NCI-H748 (cell line): ENCODE measurements at regions not wholly inside any gene's neighbourhood (a gene's known extent, or its start where the extent isn't known, plus 50 kb on each side); places are given as distances from the start of the nearest gene placed in this dataset.
"Not testable (repeated sequence)": the region's sequence is repeated elsewhere in the genome, so short reads cannot be mapped to it uniquely, and the experiment has no call there.

Experiments
- DNase-seq: peaks from one replicate; lab custom pipeline; 2025; ENCODE audit not compliant: unreplicated experiment; lab: John Stamatoyannopoulos, UW

GRCh38 chr22:22756109-22756508, 111.7 kb downstream of the GGTLC2 start:
- DNase-seq: no peak

DNA sequence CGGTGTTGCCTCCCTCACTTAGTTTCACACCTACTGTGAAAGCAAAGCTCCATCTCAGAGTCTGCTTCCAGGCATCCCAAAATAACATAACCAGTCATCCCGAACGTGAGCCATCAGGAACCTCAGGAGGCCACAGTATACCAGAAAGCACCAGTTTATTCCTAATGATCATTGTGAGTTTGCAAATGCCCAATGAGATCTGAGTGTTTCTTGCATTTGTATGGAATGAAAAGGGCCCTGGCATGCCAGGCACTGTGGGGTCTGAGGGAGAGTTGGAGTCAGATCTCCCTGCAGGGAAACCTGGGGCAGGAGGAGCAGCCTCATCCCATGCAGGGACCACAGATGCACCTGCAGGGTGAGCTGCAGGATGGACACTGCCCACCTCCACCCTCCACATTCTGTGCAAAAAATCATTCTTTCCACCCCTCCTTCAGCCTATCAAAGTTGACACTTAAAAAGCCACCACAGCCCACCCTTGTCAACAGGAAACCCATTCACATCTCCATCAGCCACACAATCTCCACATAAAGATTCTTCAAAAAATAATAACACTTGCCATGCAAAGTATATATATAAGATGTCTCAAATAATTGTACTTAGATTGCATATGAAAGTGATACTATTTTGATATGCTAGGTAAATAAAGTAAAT, 112.3 kb downstream of the GGTLC2 start:
- not testable (repeated sequence) for DNase-seq

DNA sequence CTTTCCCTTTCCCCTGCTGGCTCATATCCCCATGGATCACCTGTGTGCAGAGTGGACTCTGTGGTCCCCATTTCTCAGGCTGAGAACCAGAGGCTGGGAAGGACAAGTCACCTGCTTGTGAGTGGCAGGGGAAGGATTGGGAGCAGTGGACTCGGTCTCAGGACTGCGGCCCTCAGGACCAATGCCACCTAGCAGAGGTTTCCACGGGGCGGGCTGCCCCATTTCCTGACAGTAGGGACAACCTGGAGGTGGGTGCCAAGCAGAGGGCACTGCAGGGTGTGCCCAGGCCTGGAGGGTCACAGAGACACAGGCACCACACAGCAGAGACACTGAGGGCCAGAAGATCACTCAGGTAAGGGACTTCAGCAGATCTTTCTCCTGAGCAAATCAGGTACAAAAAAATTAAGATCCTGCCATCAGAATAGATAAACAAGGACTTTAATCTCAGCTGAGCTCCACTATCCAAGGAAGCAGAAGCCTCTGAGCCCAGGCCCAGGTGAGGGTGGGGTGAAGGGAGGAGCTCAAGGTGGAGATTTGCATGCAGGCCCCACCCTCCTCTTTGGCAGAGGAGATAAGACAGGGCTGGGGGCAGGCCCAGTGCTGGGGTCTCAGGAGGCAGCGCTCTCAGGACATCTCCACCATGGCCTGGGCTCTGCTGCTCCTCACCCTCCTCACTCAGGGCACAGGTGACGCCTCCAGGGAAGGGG, 113.8 kb downstream of the GGTLC2 start:
- DNase-seq: not testable (repeated sequence)

DNA sequence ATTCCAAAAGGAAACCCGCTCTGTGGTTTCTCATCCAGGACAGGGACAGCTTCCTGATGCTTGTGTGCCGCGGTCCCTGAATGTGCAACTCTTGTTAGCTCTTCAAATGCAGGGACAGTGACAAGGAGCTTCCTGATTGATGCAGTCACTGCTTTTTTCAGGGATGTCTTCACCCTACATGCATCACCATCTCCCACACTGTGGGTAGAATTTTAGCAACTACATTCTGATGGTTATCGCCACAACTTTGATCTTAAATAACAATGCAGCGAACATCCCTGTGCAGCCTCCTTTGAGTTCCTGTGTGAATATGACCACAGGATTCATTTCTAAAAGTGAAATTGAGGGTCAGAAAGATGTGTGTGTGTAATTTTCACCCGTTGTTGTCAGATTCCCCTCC, 115.0 kb downstream of the GGTLC2 start:
- DNase-seq: no peak

DNA sequence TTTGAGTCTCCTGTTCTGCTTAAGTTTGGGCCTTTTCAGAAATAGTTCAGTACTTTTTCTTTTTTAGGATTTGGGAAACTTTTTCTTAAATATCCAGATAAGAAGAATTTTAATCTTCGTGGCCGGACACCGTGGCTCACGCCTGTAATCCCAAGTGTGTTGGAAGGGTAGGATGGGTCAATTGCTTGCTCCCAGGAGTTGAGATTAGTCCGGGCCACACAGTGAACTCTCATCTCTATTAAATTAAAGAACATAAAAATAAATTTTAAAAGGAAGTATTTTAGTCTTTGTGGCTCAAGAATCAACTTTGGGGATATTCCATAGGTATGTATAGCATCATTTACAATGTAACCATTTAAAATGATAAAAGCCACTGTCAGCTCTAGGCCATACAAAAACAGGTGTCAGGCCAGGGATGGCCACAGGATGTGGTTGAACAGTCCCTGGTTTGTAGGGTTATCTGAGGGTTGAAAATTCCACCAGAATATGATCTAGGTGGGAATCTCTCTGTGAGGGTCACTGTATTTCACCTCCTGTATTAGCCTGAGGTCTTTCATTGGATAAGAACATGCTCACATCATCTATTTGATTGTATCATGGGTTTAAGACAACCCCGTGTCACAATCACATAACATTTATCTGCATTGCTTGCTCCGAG, 115.6 kb downstream of the GGTLC2 start:
- no peak for DNase-seq

GRCh38 chr22:22761606-22761962, 117.2 kb downstream of the GGTLC2 start:
- no peak for DNase-seq

GRCh38 chr22:22761963-22762772, 117.8 kb downstream of the GGTLC2 start:
- DNase-seq: no peak

- DNase-seq: no peak
These were observed 119.1 kb downstream of the GGTLC2 start for GRCh38 chr22:22763512-22763911.

DNA sequence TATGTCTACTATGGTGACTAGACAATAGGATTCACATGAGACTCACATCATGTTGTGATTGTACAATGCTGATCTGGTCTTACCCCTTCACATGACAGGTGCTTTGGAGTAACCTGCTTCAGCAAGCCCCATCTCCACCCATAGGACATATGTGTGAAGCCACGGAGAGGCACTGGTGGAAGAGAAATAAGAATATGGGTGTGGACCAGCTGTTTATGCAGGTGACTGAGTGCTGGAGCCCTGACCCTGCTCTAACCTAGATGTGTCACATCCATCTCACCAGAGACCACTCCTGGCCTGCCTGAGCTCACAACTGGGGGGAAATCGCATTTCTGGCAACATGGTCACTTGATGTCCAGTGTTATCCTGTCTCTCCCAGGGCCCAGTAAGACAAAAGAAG, 119.7 kb downstream of the GGTLC2 start:
- no peak for DNase-seq

DNA sequence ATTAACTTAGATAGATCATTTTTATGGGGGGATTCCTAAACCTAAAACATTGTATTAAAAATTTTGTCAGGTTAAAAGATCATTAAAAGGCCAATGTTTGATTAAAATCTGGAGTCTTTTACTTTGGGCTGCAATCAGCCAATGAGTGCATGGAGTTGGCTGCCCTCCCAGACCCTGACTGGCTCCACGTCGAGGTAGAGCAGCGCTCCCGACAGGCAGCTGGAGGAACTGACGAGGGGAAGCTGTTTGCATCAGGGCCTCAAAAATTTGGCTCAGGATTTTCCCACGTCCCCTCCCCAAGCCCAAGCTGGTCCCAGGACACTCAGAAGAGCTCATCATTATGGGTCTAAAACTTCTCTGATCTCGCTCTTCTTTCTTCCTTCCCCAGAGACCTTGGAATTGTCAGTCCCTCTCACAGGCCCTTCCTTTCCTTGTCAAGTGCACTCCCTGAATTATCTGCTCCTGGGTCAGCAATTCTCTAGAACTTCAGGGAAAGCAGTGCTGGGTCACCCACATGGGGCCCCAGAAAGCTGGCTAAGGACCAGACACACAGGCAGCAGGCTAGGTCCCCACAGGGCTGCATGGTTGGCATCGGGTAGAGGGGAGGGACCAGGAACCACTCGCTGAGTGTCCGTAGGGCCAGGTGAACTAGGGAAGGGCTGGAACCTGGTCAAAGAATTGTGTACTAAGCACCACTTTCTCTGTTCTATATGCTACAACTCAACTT, 119.6 kb upstream of the IGLL5 start:
- DNase-seq: no peak

DNA sequence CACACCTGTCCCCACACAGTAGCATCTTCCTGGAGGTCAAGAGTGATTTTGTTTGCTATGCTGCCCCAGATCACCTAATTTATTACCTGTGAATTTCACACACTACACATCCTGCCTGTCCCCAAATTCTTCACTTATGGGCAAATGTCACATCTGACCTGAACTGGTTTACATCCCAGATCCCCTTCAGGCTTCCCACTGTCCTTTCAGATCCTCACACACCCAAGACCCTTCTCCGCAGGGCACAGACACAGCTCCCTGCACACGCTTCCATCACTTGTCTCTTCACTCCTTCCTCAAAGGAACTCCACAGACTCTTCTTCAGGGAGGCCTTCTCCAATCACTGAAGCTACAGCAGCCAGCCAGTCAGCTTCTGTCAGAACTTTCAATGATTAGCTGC, 118.7 kb upstream of the IGLL5 start:
- no peak for DNase-seq

GRCh38 chr22:22769434-22770279, 118.0 kb upstream of the IGLL5 start:
- DNase-seq: no peak

- peak; percentile 35 for DNase-seq
These were observed 117.2 kb upstream of the IGLL5 start for GRCh38 chr22:22770280-22770871.

DNA sequence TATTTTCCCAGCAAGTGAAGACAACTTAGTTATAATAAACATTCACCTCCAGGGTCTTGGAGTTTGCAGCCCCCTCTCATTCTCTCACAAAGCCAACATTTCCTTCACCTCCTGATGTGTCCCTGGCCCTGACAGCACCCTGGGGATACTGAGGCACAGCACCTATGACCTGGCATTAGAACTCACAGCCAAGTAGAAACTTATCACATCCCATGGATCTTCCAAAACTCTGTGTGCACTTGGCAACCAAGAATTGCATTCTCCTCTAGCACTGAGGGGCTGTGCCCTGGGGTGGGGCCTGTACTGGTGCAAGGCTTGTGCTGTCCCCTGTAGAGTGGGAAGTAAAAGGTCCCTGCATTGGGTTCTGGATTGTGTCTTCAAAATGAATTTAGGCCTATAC, 116.7 kb upstream of the IGLL5 start:
- DNase-seq: no peak

DNA sequence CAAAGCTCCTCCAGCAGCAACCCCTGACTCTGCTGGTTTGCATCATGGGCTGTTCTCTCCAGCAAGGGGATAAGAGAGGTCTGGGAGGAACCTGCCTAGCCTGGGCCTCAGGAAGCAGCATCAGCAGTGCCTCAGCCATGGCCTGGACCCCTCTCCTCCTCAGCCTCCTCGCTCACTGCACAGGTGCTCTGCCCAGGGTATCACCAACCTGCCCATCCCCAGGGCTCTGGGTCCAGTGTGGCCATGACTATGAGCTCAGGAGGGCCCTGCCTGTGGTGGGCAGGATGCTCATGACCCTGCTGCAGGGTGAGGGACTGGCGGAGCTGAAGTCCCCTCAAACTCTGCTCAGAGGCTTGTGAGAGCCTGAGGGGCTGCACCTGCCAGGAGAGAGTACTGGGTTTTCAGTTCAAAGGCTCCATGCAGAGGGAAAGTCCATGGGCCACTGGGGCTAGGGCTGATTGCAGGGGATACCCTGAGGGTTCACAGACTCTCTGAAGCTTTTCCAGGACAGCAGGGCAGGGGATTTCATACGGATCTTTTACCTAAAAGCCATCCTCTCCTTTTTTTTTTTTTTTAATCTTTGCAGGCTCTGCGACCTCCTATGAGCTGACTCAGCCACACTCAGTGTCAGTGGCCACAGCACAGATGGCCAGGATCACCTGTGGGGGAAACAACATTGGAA, 115.8 kb upstream of the IGLL5 start:
- DNase-seq: no peak

GRCh38 chr22:22772396-22772795, 115.2 kb upstream of the IGLL5 start:
- DNase-seq: no peak

- DNase-seq: no peak
These were observed 114.7 kb upstream of the IGLL5 start for GRCh38 chr22:22772883-22773282.

DNA sequence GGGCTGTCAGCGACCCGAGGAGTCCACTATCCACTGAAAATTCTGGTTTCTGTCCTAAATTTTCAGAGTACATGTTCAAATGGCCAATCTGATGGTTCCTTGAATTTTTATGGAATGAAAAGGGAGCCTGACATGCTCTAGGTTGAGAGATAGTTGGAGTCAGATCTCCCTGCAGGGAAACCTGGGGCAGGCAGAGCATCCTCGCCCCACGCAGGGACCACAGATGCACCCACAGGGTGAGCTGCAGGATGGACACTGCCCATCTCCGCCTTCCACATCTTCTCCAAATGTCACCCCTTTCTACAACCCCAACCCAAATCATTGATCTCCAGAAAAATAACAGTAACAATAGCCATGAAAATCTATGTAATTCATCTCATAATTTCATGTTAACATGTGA, 114.2 kb upstream of the IGLL5 start:
- no peak for DNase-seq

- DNase-seq: no peak
These were observed 113.5 kb upstream of the IGLL5 start for GRCh38 chr22:22773979-22774604.
